Right lobe of liver (tissue), 4 donors: ENCODE measurements at regions not wholly inside any gene's neighbourhood (a gene's known extent, or its start where the extent isn't known, plus 50 kb on each side); places are given as distances from the start of the nearest gene placed in this dataset.

Experiments used
- CTCF ChIP-seq, 4 donors: fragments of 200-600 bp in 3 of 4; fragments of 450-650 bp in 1 of 4; IDR thresholded peaks; one replicate each; pipeline versions ENCODE4 v1.5.1 to v1.8.0; 2016 to 2022; ENCODE audit warnings: antibody characterized with exemption in 4 of 4, mild to moderate bottlenecking in 2 of 4
- POLR2A ChIP-seq: fragments of 450-650 bp; IDR thresholded peaks from one replicate; pipeline ENCODE4 v1.6.1; 2017; ENCODE audit warnings: antibody characterized with exemption, mild to moderate bottlenecking
- donor health status: DM: no; HTN: no; CAD: no.
- donor health status: DM: no; HTN: no; CAD: no.
- donor health status: DM: no; HTN: yes; CAD: no.

GRCh38 chr9:15372455-15372854, 50.2 kb upstream of the SNAPC3 start:
- TF ChIP-seq CTCF (IDR thresholded peaks at IDR 0.05) (no peak), POLR2A (no peak)
